Body of pancreas (tissue), 4 donors: ENCODE measurements at regions not wholly inside any gene's neighbourhood (a gene's known extent, or its start where the extent isn't known, plus 50 kb on each side); places are given as distances from the start of the nearest gene placed in this dataset.

Source experiments
- POLR2A ChIP-seq, 3 donors: fragments of 450-650 bp; IDR thresholded peaks; one replicate each; pipeline ENCODE4 v1.6.1; 2016; ENCODE audit warnings: antibody characterized with exemption in 3 of 3, mild to moderate bottlenecking in 2 of 3
- TF ChIP-seq, protein P1 (sequence below), 7 experiments: fragments of 450-650 bp in 4 of 7; fragments of 200-600 bp in 3 of 7; sonication (generic) in 3 of 7; IDR thresholded peaks; one replicate each; pipeline ENCODE4 v1.5.1; 2016 to 2019; ENCODE audit warnings: antibody characterized with exemption in 7 of 7

GRCh38 chr9:86809759-86810367 is 137.4 kb downstream of the GAS1 start:
- TF ChIP-seq POLR2A (IDR thresholded peaks at IDR 0.05) = no peak
- TF ChIP-seq, protein P1, sequence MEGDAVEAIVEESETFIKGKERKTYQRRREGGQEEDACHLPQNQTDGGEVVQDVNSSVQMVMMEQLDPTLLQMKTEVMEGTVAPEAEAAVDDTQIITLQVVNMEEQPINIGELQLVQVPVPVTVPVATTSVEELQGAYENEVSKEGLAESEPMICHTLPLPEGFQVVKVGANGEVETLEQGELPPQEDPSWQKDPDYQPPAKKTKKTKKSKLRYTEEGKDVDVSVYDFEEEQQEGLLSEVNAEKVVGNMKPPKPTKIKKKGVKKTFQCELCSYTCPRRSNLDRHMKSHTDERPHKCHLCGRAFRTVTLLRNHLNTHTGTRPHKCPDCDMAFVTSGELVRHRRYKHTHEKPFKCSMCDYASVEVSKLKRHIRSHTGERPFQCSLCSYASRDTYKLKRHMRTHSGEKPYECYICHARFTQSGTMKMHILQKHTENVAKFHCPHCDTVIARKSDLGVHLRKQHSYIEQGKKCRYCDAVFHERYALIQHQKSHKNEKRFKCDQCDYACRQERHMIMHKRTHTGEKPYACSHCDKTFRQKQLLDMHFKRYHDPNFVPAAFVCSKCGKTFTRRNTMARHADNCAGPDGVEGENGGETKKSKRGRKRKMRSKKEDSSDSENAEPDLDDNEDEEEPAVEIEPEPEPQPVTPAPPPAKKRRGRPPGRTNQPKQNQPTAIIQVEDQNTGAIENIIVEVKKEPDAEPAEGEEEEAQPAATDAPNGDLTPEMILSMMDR (IDR thresholded peaks at IDR 0.05) = no peak
